Endothelial cell of umbilical vein (primary cell): ENCODE measurements at regions not wholly inside any gene's neighbourhood (a gene's known extent, or its start where the extent isn't known, plus 50 kb on each side); places are given as distances from the start of the nearest gene placed in this dataset.

ENCODE experiments used
- BruUV-seq: library from RNA; stranded (reverse); fragments of 400-500 nt; replicated peaks from 2 replicates; lab custom pipeline; 2021; lab: Mats Ljungman, UMichigan
- CTCF ChIA-PET: fragments of 300-600, 350-600 bp; sonication (Branson Sonifier 250); formaldehyde crosslinking; loops from one replicate; lab custom pipeline; 2021; ENCODE audit warnings: antibody characterized with exemption, inconsistent platforms; lab: Charles Lee
- POLR2A ChIA-PET: fragments of 300-600, 350-600 bp; sonication (Branson Sonifier 250); formaldehyde crosslinking; loops from one replicate; lab custom pipeline; 2021; ENCODE audit warnings: antibody characterized with exemption, inconsistent platforms; lab: Charles Lee
- DNase-seq: peaks from one replicate; pipeline ENCODE4 v3.0.0-alpha.2; 2011; ENCODE audit warnings: low read depth, low spot score
- FAIRE-seq: peaks from 2 replicates; lab custom pipeline; 2011; peaks lifted over from hg19 to GRCh38; lab: Jason Lieb, UNC
- H2AFZ ChIP-seq: 2 replicates; pipeline ENCODE4 v1.6.0; 2012; ENCODE audit warnings: low read depth, low read length, control low read depth, inconsistent platforms
- H3K27ac ChIP-seq: 2 replicates; pipeline ENCODE4 v1.5.1; 2011; ENCODE audit warnings: low read depth, mild to moderate bottlenecking, control low read depth, low read length, moderate library complexity; ENCODE audit not compliant: insufficient read depth
- H3K27me3 ChIP-seq, 2 experiments: 2 replicates each; pipeline versions ENCODE4 v1.6.0 to v1.6.1; 2011; ENCODE audit warnings: low read length in 2 of 2, mixed read lengths in 1 of 2; ENCODE audit not compliant: control insufficient read depth in 2 of 2, insufficient read depth in 2 of 2
- H3K36me3 ChIP-seq, 2 experiments: 2 replicates in 1 of 2; 3 replicates in 1 of 2; pipeline ENCODE4 v1.5.1; 2011; ENCODE audit warnings: low read length in 2 of 2, mild to moderate bottlenecking in 1 of 2, moderate library complexity in 1 of 2; ENCODE audit not compliant: control insufficient read depth in 2 of 2, insufficient read depth in 2 of 2; ENCODE audit errors: extremely low read depth in 1 of 2
- H3K4me1 ChIP-seq: 3 replicates; pipeline ENCODE4 v1.5.1; 2011; ENCODE audit warnings: mild to moderate bottlenecking, low read length; ENCODE audit not compliant: control insufficient read depth, insufficient read depth; ENCODE audit errors: extremely low read depth
- H3K4me2 ChIP-seq: 2 replicates; pipeline ENCODE4 v1.6.1; 2011; ENCODE audit warnings: low read length, control low read depth, mixed read lengths; ENCODE audit not compliant: insufficient read depth
- H3K4me3 ChIP-seq, 3 experiments: fragments of 200-600 bp in 1 of 3; sonication (generic), shearing (Covaris generic) in 1 of 3; replicated peaks in 1 of 3; 2 replicates each; pipeline ENCODE4 v1.5.1; 2011 to 2016; ENCODE audit warnings: control low read depth in 3 of 3, low read length in 3 of 3, mild to moderate bottlenecking in 2 of 3, inconsistent platforms in 1 of 3, low read depth in 1 of 3, moderate library complexity in 1 of 3; ENCODE audit not compliant: insufficient read depth in 1 of 3
- H3K79me2 ChIP-seq: 2 replicates; pipeline ENCODE4 v1.6.0; 2012; ENCODE audit warnings: low read length, inconsistent platforms; ENCODE audit not compliant: control insufficient read depth, insufficient read depth
- H3K9ac ChIP-seq: replicated peaks from 2 replicates; pipeline ENCODE3; 2011; ENCODE audit warnings: low read length, control low read depth; ENCODE audit not compliant: insufficient read depth; ENCODE audit errors: extremely low read depth
- H3K9me1 ChIP-seq: replicated peaks from 3 replicates; pipeline ENCODE4 v1.6.0; 2011; ENCODE audit warnings: mild to moderate bottlenecking, low read length; ENCODE audit not compliant: control insufficient read depth, insufficient read depth; ENCODE audit errors: extremely low read depth
- H3K9me3 ChIP-seq: replicated peaks from 2 replicates; pipeline ENCODE4 v1.5.1; 2012; ENCODE audit warnings: low read length, inconsistent platforms; ENCODE audit not compliant: control insufficient read depth, insufficient read depth
- H4K20me1 ChIP-seq: replicated peaks from 2 replicates; pipeline ENCODE3; 2011; ENCODE audit warnings: mild to moderate bottlenecking, low read length; ENCODE audit not compliant: control insufficient read depth, insufficient read depth; ENCODE audit errors: extremely low read depth
- CTCF ChIP-seq, 2 donors: IDR thresholded peaks; 1 replicate in 1 of 2; 2 replicates in 1 of 2; pipeline ENCODE4 v1.5.1; 2011; ENCODE audit warnings: low read length in 2 of 2, mild to moderate bottlenecking in 2 of 2, moderate library complexity in 2 of 2, control low read depth in 1 of 2, inconsistent platforms in 1 of 2, low read depth in 1 of 2; ENCODE audit not compliant: insufficient read depth in 1 of 2; ENCODE audit errors: extremely low read depth in 1 of 2
- EZH2 ChIP-seq: IDR thresholded peaks from 2 replicates; pipeline ENCODE4 v1.6.1; 2012; ENCODE audit warnings: borderline replicate concordance, low read depth, mild to moderate bottlenecking, moderate library complexity, low read length, inconsistent platforms; ENCODE audit not compliant: severe bottlenecking
- FOS ChIP-seq: IDR thresholded peaks from 2 replicates; pipeline ENCODE4 v1.6.1; 2011; ENCODE audit warnings: mild to moderate bottlenecking, low read length, moderate library complexity, borderline replicate concordance; ENCODE audit not compliant: insufficient read depth
- GATA2 ChIP-seq: IDR thresholded peaks from 2 replicates; pipeline ENCODE4 v1.7.0; 2011; ENCODE audit warnings: low read depth, mild to moderate bottlenecking, moderate library complexity, mixed read lengths, low read length; ENCODE audit not compliant: insufficient read length, insufficient read depth
- JUN ChIP-seq: IDR thresholded peaks from 2 replicates; pipeline ENCODE4 v1.6.1; 2011; ENCODE audit warnings: borderline replicate concordance, low read depth; ENCODE audit not compliant: insufficient read length, insufficient read depth
- MYC ChIP-seq: IDR thresholded peaks from one replicate; pipeline ENCODE4 v1.6.1; 2011; ENCODE audit warnings: mild to moderate bottlenecking, low read depth, low read length
- POLR2A ChIP-seq: IDR thresholded peaks from 2 replicates; pipeline ENCODE4 v1.6.1; 2012; ENCODE audit warnings: low read depth, mild to moderate bottlenecking, control low read depth, low read length
- POLR2AphosphoS5 ChIP-seq: IDR thresholded peaks from 2 replicates; pipeline ENCODE4 v1.6.1; 2012; ENCODE audit warnings: low read depth, mild to moderate bottlenecking, control low read depth, low read length, moderate library complexity; ENCODE audit not compliant: insufficient read depth
- dilution Hi-C: fragments of 300-500 bp; cut with MboI; formaldehyde crosslinking; loops from one replicate; pipeline ENCODE4 v1.15.0; 2019; ENCODE audit warnings: low sequenced_read_pairs; ENCODE audit not compliant: extremely low pct_ligation_motif_present
- intact Hi-C: fragments of 100-400 bp; cut with micrococcal nuclease; formaldehyde crosslinking; loops from one replicate; pipeline ENCODE4 v1.10.0; 2022
- TF ChIP-seq, protein P1 (sequence below): IDR thresholded peaks from 2 replicates; pipeline ENCODE4 v1.6.1; 2011; ENCODE audit not compliant: insufficient read depth, insufficient read length

- TF ChIP-seq POLR2AphosphoS5: no peak
- TF ChIP-seq MYC: no peak
- TF ChIP-seq POLR2A: no peak
- TF ChIP-seq CTCF (IDR thresholded peaks at IDR 0.05; ENCODE audit: extremely low read depth in 1 of 2, insufficient read depth in 1 of 2, low read depth in 1 of 2, low read length in 2 of 2): no peak
- no peak for TF ChIP-seq FOS
- TF ChIP-seq, protein P1, sequence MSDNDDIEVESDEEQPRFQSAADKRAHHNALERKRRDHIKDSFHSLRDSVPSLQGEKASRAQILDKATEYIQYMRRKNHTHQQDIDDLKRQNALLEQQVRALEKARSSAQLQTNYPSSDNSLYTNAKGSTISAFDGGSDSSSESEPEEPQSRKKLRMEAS: no peak
- TF ChIP-seq EZH2: no peak
- TF ChIP-seq JUN: no peak
- TF ChIP-seq GATA2: no peak
- no peak for FAIRE-seq
- no peaks in the 10 kb centered on the region for H3K9me1 ChIP-seq
- H3K9me3 ChIP-seq: peaks cover 2% of the 10 kb centered on the region
- POLR2A ChIA-PET: no interaction called here
- intact Hi-C loops (no loop called here), dilution Hi-C loops (no loop called here)
- H2AFZ ChIP-seq: no peak overlapping the region
- CTCF ChIA-PET: no interaction called here
- DNase-seq: no peak
- no peaks in the 10 kb centered on the region for H3K27me3 ChIP-seq
- H3K27ac ChIP-seq: no peak overlapping the region
- no TSS peak for BruUV-seq
- H4K20me1 ChIP-seq: no peaks in the 10 kb centered on the region
- H3K4me3 ChIP-seq: no peak overlapping the region
- no peaks in the 10 kb centered on the region for H3K79me2 ChIP-seq
- H3K36me3 ChIP-seq: no peaks in the 10 kb centered on the region
- no peak overlapping the region for H3K9ac ChIP-seq
- H3K4me2 ChIP-seq: no peak overlapping the region
- H3K4me1 ChIP-seq: no peaks in the 10 kb centered on the region
Measured at GRCh38 chr11:36890841-36891240, 292.8 kb upstream of the RAG2 start.
